HG03575 (cell line): ENCODE measurements at regions not wholly inside any gene's neighbourhood (a gene's known extent, or its start where the extent isn't known, plus 50 kb on each side); places are given as distances from the start of the nearest gene placed in this dataset.
"Not testable (repeated sequence)": the region's sequence is repeated elsewhere in the genome, so short reads cannot be mapped to it uniquely, and the experiment has no call there.

Source experiments
- ATAC-seq: cut with Tn5 transposase; IDR thresholded peaks from one replicate; pipeline ENCODE4 v1.9.1; 2021; ENCODE audit not compliant: unreplicated experiment, insufficient number of reproducible peaks, low FRiP score; ENCODE audit errors: extremely low read depth

DNA sequence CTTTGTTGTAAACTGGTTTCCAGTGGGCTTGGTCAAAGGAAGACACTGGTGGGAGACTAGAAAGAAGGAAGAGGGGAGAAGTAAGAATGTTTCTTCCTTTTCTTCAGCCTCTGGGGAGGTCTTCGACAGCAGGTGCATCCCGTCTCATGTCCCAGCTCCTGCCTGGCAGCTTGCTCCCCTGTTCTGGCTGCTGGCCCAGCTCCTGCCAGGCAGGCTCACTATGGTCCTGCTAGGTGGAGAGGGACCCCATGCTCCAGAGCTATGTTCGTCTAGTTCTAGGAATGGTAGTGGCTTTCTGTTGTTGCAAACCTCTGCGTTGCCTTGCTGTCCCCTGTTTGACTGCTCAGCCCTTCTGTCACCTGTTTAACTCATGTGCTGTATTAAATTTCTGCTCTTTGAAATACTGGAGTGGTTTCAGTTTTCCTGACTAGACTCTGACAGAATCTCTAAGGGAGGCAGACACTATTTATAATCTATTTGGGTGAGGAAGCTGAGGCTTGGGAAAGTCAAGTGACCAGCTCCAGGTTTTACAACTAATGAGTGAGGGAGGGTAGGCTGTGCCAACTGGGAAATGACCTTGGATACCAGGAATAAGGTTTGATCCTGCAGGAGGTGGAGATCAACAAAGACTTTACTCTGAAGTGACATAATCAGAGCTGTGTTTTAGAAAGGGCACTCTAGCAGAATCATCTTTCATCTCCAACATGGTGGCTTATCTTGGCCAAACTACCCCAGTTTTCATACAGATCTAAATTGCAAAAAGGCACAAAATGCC lies 94.7 kb upstream of the DDHD1 start:
- no peak for ATAC-seq

DNA sequence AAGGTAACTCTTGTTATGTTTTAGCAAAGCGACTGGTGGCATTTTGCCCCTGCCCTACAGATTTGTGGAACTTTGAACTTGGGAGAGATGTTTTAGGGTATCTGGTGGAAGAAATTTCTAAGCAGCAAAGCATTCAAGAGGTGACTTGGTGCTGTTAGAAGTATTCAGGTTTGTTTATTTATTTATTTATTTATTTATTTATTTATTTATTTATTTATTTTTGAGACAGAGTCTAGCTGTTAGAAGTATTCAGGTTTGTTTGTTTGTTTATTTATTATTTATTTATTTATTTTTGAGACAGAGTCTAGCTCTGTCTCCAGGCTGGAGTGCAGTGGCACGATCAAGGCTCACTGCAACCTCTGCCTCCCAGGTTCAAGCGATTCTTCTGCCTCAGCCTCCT lies 89.8 kb upstream of the DDHD1 start:
- not testable (repeated sequence) for ATAC-seq

DNA sequence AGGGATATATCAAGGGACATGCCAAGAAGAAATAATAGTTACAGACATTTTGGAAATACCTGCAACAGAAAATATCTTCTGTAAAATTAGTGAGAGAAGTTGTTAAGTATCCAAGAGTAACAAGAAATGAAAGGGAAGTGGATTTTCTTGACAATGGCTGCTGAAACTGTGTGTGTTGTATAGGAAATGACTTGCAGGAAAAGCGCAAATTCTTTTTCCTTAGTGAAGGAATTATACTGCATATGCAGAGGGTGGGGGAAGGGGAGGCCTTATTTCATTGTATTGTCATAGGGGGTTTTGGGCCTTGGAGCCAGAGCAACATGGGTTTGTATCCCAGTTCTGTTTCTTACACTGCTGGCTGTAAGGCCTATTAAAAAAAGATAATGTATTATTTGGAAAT lies 84.4 kb upstream of the DDHD1 start:
- no peak for ATAC-seq

DNA sequence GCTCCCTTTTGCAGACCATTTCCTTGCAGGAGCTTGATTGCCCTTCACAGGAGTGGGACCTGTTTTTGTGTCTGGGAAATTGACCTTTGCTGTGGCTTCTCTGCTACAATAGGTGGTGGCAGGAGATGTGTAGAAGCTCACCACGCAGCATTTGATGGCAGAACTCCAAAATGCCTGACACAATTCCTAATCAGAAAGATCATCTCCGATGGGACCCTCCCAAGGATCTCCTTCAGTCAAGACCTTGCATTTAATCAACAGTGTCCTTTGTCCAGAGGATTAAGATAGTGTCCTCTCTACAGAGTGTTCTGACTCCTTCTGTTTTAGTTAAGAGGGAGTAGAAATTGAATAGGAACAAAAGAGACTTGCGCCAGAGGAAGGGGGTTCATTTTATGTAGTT lies 83.6 kb upstream of the DDHD1 start:
- no peak for ATAC-seq

DNA sequence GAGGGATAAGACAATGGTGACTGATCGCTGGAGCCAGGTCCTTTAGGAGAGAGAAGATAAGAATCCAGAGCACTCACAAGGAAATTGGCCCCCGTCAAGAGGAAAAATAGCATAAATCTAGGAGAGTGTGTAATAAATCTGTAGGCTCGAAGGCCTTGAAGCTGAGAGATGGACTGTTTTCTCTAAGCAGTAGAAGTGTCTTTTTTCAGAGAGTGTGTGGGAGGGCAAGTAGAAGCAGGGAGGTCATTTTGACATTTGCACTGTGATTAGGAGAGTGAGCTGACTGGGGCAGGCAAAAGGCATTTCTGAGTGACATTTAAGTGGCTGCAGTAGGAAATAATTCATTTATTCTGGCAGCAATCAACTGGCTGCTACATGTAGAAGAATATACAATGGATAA lies 78.0 kb upstream of the DDHD1 start:
- no peak for ATAC-seq

DNA sequence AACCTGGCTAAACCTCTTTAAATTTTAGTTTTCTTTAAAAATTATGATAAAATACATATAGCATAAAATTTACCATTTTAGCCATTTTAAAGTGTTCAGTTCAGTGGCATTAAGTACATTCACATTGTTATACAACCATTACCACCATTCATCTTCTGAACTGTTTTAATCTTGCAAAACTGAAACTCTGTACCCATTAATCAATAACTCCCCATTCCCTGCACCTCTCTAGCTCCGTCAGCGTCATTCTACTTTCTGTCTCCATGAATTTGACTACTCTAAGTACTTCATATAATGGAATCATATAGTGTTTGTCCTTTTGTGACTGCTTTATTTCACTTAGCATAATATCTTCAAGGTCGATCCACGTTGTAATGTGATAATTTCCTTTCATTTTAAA lies 75.8 kb upstream of the DDHD1 start:
- ATAC-seq, result no peak

DNA sequence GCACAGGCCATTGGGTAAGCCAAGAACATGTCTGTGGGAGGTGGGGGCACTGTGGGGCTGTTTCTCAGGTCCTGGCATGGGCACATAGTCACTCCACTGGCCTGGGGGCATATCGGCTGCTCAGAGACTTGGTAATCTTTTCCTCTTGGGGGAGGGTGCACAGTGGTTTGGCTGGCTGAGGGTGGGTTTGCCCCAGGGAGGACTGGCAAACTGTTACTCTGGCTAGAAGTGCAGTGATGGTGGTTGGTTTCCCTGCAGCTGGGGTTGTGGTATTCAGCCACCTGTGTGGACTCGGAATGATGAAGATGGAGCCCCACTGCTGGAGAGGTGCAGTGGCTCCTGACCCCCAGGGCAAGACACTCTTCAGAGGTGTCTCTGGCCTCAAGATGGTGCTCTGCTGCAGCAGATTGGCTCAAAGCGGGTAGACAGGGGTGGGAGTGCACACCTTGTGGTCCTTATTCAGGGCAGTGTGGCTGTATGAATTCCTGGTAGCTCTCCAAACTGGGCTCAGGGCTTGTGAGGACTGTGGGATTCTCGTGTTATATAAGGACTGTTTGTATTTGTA lies 74.1 kb upstream of the DDHD1 start:
- ATAC-seq, result no peak

DNA sequence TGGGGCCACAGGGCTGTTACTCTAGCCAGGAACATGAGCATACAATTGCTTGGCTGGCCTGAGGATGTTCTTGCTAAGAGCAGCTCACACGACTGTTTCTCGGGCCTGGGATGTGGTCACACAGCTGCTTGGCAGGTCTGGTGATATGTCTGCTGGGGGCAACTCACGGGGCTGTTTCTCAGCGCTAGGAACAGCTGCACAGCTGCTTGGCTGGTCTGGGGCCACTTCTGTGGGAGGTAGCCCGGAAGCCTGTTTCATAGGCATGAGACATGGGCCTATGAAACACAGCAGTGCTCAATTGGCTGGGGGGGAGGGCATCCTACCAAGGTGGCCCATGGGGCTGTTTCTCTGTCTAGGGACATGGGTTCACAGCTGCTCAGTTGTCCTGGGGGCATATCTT lies 73.4 kb upstream of the DDHD1 start:
- ATAC-seq, result no peak

DNA sequence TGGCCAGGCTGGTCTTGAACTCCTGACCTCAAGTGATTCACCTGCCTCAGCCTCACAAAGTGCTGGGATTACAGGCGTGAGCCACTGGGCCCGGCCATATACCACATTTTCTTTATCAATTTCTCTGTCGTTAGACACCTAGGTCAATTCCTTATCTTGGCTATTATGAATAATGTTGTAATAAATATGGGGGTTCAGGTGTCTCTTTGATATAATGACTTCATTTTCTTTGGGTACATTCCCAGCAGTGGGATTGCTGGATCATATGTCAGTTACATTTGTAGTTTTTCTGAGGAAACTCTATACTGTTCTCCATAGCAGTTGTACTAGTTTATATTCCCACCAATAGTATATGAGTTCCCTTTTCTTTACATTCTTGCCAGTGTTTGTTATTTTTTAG lies 67.8 kb upstream of the DDHD1 start:
- ATAC-seq, result no peak

DNA sequence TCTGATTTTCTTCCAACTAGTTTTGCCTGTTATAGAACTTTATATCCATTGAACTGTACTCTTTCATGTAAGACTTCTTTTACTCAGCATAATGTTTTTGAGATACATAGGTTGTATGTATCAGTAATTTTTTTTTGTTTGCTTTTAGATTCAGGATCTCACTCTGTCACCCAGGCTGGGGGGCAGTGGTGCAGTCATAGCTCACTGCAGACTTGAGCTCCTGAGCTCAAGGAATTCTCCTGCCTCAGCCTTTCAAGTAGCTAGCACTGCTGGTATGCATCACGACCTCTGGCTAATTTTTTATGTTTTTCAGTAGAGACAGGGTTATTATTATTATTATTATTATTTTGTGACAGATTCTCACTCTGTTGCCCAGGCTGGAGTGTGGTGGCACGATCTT lies 65.0 kb upstream of the DDHD1 start:
- ATAC-seq, result no peak

DNA sequence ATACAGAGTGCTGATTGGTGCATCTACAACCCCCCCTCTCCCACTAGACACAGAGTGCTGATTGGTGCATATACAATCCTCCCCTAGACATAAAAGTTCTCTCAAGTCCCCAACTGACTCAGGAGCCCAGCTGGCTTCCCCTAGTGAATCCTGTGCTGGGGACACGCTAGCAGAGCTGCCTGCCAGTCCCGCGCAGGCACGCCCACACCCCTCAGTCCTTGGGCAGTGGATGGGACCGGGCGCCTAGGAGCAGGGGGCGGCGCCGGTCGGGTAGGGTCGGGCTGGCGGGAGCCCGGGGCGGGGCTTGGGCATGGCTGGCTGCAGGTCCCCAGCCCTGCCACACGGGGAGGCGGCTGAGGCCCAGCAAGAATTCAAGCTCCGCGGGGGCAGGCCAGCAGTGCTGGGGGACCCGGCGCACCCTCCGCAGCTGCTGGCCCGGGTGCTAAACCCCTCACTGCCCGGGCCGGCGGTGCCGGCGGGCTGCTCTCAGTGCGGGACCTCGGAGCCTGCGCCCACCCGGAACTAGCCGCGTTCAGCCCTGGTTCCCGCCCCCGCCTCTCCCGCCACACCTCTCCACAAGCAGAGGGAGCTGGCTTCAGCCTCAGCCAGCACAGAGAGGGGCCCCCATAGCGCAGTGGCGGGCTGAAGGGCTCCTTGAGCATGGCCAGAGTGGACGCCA lies 64.3 kb upstream of the DDHD1 start:
- peak; percentile 64 for ATAC-seq

DNA sequence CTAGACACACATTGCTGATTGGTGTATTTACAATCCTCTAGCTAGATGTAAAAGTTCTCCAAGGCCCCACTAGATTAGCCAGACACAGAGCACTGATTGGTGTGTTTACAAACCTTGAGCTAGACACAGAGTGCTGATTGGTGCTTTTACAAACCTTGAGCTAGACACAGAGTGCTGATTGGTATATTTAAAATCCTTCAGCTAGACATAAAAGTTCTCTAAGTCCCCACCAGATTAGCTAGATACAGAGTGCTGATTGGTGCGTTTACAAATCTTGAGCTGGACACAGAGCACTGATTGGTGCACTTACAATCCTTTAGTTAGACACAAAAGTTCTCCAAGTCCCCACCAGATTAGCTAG lies 63.8 kb upstream of the DDHD1 start:
- ATAC-seq, result not testable (repeated sequence)

DNA sequence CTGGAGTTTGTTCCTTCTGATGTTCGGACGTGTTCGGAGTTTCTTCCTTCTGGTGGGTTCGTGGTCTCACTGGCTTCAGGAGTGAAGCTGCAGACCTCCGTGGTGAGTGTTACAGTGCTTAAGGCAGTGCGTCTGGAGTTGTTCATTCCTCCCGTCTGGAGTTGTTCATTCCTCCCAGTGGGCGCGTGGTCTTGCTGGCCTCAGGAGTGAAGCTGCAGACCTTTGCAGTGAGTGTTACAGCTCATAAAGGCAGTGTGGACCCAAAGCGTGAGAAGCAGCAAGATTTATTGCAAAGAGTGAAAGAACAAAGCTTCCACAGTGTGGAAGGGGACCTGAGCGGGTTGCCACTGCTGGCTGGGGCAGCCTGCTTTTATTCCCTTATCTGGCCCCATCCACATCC lies 63.4 kb upstream of the DDHD1 start:
- not testable (repeated sequence) for ATAC-seq

DNA sequence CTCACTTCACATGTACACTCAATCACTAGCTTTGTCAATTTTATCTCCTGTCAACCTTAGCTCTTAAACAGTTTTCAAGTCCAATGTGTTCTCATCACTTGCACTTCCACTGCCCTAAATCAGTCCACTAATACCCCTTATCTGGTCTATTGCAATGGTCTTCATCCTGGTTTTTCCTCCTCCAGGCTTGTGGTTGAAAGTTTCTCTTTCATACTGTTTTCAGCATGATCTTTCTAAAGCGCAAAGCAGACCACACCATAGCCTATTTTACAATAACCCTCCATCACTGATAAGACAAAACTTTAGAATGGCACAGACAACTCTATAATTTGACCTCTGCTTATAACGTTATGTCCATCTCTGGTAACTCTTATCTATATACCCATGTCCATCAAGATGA lies 62.0 kb upstream of the DDHD1 start:
- ATAC-seq, result no peak

DNA sequence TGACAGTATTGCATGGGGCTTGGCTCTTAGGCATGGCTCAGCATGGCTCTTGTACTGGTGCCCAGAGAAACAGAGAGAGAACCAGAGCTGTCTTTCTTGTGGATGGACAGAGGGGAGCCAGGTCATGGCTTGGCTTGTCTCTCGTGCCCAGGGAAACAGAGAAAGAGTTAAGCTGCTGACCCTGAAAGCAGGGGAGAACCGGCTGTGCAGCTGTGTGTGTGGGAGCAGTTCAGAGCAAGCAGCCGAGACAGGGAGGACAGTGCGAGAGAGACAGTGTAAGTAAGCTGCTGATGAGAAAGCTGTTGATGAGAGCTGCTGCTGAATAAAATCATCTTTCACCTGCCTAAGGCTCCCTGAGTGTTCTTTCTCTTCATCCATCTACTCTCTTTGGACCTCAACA lies 61.3 kb upstream of the DDHD1 start:
- ATAC-seq, result no peak

DNA sequence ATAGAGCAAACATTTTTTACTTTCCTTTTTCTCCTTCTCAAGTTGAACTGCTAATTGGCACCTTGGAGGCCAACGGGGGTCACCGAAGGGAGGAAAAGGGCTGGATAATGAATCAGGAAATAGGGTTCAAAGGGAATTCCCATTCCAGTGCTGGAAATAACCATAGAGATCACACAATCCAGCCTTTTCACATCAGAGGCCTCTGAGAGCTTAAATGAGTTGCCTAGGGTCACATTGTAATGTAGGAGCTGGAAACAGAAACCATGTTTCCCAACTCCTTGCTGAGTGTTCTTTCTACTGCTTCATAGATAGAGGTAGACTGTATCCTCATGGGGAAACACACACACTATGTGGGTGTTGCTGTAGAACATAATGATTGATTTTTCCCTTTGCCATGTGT lies 60.6 kb upstream of the DDHD1 start:
- no peak for ATAC-seq

DNA sequence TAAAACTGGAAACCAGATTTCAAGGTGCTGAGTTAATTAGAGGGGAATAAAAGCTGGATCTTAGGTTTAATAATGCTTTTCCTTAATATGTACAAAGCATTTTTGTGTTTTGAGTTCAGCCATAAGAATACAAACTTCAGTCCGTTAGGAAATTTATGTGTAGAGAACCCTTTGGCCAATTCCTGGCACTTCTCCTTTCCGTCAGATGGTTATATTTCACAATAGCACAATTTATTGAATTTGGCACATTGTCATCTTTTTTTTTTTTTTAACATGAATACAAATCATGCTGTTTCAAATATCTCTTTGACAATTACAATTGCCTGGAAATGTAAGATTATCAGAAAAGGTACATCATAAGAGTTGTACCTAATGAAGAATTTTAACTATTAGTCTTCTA lies 56.2 kb upstream of the DDHD1 start:
- ATAC-seq, result no peak
